ENCODE measurements at regions not wholly inside any gene's neighbourhood (a gene's known extent, or its start where the extent isn't known, plus 50 kb on each side); places are given as distances from the start of the nearest gene placed in this dataset.

- TF ChIP-seq, protein P1, sequence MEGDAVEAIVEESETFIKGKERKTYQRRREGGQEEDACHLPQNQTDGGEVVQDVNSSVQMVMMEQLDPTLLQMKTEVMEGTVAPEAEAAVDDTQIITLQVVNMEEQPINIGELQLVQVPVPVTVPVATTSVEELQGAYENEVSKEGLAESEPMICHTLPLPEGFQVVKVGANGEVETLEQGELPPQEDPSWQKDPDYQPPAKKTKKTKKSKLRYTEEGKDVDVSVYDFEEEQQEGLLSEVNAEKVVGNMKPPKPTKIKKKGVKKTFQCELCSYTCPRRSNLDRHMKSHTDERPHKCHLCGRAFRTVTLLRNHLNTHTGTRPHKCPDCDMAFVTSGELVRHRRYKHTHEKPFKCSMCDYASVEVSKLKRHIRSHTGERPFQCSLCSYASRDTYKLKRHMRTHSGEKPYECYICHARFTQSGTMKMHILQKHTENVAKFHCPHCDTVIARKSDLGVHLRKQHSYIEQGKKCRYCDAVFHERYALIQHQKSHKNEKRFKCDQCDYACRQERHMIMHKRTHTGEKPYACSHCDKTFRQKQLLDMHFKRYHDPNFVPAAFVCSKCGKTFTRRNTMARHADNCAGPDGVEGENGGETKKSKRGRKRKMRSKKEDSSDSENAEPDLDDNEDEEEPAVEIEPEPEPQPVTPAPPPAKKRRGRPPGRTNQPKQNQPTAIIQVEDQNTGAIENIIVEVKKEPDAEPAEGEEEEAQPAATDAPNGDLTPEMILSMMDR (IDR thresholded peaks at IDR 0.05; ENCODE audit: low read depth, low read length): no peak
- no peak for TF ChIP-seq EZH2phosphoT487 (IDR thresholded peaks at IDR 0.05; ENCODE audit: low read depth)
These were observed 223.5 kb downstream of the BTG1 start for GRCh38 chr12:91922139-91922538.

Data from OCI-LY3 (cell line).